ENCODE measurements at regions not wholly inside any gene's neighbourhood (a gene's known extent, or its start where the extent isn't known, plus 50 kb on each side); places are given as distances from the start of the nearest gene placed in this dataset.
A peak's percentile ranks its signal among the peaks of the same experiment; 100 is the strongest.

GRCh38 chr14:22452330-22452729, 136.7 kb downstream of the DAD1 start:
- DNase-seq (ENCODE audit: low read depth) = no peak

DNA sequence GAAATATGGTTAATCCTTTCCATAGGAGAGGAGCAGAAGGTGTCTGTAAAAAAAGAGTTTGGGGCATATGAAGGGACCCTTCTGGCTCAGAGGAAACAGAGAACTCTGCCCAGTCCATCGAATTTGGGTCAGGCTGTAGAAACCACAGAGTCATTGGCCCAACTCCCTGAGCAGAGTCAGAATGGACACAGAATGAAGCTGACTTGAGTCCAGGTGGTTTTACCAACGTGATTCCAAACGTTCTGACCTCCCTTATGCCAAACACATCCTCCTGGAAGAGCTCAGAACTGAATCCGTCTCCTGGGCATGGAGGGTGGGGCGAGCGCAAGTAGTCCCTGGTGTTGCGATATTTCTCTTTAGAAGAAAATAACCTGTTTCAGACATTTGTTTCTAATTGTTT, 138.8 kb downstream of the DAD1 start:
- no peak for DNase-seq (ENCODE audit: low read depth)

GRCh38 chr14:22449600-22449905, 139.5 kb downstream of the DAD1 start:
- no peak for DNase-seq (ENCODE audit: low read depth)

DNA sequence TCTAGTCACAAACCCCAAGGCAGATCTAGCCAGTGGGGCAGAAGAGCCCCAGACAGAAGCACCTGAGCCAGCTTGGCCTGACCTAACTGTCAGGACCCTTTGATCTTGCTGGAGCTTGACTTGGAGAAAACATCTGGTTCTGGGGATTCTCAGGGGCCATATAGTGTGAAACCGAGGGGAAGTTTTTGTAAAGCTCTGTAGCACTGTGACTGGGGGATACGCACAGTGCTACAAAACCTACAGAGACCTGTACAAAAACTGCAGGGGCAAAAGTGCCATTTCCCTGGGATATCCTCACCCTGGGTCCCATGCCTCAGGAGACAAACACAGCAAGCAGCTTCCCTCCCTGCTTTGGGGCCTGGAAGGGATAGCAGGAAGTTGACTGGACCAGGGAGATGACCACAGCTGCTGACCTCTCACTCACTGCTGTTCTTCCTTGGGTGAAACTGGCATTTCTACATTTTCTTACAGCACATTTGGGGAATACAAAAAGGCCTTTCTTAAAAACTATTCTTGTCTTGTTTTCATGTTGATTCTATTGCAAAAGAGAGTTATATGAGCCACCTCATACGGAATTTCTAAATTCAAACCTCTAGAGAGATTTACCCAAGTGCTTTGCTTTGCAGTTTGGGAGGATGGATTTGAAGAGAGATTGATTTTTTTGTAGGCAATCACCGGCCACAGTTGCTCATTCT, 140.0 kb downstream of the DAD1 start:
- peak; percentile 43 for DNase-seq (ENCODE audit: low read depth)

DNA sequence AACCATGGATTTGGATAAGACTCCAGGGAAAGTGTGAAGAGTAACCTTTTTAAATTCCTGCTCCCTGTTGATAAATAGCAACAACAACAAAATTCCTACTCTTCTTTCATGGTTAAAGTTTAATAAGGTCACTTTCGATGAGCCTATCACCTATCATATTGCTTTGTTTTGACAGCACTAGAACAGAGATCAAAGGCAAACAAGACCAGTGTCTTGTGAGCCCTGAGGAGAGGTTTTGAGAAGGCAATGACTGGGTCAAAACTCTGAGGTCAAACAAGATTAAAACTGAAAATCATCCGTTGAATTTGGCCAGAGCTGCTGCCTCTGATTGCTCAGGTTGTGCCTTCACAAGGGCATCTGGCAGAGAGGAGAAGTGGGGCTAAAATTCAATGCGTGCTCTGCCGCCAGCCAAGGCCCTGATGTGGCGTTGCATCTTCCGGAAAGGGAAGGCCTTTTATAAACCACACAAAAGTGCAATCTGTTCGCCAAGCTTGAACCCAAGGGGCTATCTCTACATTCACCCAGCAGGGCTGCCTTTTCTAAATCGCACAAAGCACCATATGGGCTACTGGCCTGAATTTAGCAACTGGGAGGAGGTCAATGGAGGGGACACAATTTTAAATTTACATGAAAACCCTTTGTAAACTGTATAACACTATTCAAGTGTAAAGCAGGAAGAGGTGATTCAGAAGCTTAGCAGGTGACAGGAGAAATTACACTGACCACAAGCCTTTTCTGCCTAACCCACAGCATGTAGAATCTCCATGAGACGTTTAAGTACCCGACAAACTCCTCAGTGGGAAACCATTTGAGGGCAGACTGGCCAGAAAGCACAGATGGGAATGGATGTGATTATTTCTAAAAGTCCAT, 140.8 kb downstream of the DAD1 start:
- DNase-seq (ENCODE audit: low read depth) = no peak

- DNase-seq (ENCODE audit: low read depth) = no peak
Observed at GRCh38 chr14:22438742-22439141, 150.3 kb downstream of the DAD1 start.

GRCh38 chr14:22434901-22435550, 154.0 kb downstream of the DAD1 start:
- DNase-seq (ENCODE audit: low read depth) = no peak

DNA sequence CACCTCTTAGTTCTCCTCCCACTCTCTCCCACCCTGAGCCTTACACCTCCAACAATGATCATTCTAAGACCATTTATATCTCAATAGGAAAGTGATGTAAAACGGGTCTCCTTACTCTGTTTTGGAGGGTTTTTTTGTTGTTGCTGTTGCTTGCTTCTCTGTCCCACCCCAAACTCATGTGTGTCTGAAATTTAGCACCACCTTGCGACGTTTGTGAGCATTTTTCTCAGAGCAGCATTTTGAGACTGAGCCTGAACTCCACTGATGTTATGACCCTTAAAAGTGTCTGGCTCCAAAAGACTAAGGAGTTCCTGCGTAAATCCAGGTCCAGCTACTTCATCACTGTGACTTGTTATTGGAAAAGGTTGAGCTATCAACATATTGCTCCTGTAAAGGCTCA, 155.0 kb downstream of the DAD1 start:
- no peak for DNase-seq (ENCODE audit: low read depth)

GRCh38 chr14:22433069-22433468, 156.0 kb downstream of the DAD1 start:
- DNase-seq (ENCODE audit: low read depth) = no peak

DNA sequence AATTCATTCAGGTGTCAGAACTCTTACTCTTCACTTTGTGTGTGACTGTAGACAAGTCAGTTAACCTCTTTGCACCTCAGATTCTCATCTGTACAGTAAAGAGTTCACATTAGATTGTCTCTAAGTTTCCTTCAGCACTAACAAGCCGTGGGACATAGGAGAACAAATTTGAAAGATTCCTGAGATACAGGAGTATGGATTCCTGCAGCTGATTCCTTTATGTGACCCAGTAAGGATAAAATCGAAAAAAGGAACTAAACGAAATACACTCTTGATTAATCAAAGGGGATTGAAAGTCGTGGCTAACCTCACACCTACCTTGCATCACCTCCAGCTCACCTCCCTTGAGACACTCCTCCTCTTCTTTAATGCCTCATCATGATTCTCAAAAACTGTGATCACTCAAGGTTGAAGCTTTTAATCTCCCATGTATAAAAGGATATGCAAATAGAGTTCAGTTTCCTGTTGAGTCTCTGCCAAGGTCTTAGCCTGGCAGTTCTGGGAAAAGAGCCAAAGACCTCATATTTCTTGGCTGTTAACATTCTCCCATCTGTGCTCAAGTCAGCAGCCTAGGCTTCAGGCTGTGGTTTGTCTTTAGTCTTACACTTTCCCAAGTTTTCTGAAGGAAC, 156.6 kb downstream of the DAD1 start:
- peak; percentile 85 for DNase-seq (ENCODE audit: low read depth)

DNA sequence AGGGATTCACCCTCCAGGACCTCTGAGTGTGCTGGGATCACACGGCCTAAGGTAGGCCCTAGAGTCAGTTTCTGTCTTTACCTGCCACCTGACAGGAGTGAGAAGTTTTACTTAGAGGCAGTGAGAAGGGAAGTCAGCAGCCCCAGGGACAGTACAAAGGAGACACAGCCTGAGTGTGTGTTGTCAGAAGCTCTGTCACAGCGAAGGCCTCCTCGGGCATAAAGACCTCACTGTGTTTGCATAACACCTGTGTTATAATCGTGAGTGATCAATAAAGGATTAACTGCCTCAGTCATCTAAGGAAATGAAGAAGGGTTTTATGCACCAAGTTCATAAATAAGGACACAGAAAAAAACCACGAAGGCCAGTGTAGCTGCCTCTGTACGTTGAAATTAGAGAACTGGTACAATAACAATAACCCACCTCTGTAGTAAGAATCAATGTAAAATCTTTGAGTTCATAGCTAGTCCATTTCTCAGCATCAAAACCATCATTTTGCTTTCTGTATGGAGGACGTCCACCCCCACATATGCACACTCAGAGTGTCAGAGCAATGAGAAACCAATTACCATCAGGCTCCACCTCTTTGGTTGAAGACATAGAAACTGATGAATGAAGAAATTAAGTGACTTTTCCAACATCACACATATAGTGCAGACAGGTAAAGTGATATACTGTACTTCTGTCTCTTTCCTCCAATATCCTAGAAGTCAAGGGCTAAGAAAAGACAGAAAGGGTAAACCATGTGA, 159.3 kb downstream of the DAD1 start:
- no peak for DNase-seq (ENCODE audit: low read depth)

GRCh38 chr14:22428700-22429291, 160.2 kb downstream of the DAD1 start:
- no peak for DNase-seq (ENCODE audit: low read depth)

DNA sequence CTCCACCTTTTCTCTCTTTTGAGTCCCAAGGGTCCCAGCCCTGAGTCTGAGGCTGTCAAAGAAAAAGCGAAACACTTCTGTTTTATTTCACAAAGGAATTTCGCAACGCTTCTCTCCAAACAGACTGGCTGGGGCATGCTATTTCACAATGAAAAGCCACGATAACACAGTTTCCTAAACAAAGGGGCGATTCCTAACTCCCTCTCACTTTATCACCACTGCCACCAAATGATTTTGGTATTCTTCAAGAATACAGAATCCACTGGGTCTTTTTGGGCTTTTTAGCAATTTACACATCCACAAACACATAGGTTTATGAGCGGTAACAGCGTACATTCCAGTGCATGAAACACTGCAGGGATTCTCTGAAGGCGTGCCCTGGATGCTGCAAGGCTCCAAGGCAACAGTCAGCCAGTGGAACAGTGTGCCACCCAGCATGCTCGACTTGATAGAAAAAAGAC, 161.2 kb downstream of the DAD1 start:
- DNase-seq (ENCODE audit: low read depth) = peak; percentile 48

GRCh38 chr14:22426711-22427110, 162.3 kb downstream of the DAD1 start:
- DNase-seq (ENCODE audit: low read depth) = no peak

- DNase-seq (ENCODE audit: low read depth) = no peak
Observed at GRCh38 chr14:22423958-22424357, 165.1 kb downstream of the DAD1 start.

GRCh38 chr14:22422238-22422637, 166.8 kb downstream of the DAD1 start:
- DNase-seq (ENCODE audit: low read depth) = no peak

GRCh38 chr14:22420598-22421186, 168.3 kb downstream of the DAD1 start:
- no peak for DNase-seq (ENCODE audit: low read depth)

- no peak for DNase-seq (ENCODE audit: low read depth)
Observed at GRCh38 chr14:22419620-22420019, 169.4 kb downstream of the DAD1 start.

DNA sequence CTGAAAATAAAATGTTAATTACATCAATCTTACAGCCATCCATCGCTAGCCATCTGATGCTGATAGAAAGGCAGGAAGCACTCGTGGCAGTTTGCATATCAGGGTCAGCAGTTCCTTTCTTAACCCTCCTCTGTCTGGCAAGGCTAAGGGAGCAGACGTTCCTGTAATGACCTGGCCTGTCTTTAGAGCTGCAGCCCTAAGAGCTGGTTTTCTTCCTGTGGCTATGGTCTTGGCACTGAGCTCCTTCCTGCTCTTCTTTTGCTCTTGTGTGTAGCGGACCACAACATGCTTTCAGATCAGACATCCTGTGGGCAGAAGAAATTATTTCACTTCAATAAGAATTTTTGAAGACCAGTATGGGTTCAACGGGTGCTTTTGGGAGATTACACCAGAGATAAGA, 170.4 kb downstream of the DAD1 start:
- DNase-seq (ENCODE audit: low read depth) = no peak

- DNase-seq (ENCODE audit: low read depth) = no peak
Observed at GRCh38 chr14:22417914-22418313, 171.1 kb downstream of the DAD1 start.

GRCh38 chr14:22416193-22416592, 172.8 kb downstream of the DAD1 start:
- DNase-seq (ENCODE audit: low read depth) = no peak
